ENCODE measurements at regions not wholly inside any gene's neighbourhood (a gene's known extent, or its start where the extent isn't known, plus 50 kb on each side); places are given as distances from the start of the nearest gene placed in this dataset.

GRCh38 chr6:30405934-30406333 lies 61.0 kb downstream of the RPP21 start:
- H2AFZ ChIP-seq (ENCODE audit: low read length) = no peak overlapping the region

More at GRCh38 chr6:30405934-30406333, 61.0 kb downstream of the RPP21 start:
- DNase-seq (ENCODE audit: low read depth in 1 of 2, low spot score in 2 of 2) (no peak), FAIRE-seq (no peak)
- H4K5ac ChIP-seq (ENCODE audit: insufficient read length, low read depth, low read length) = no peak overlapping the region
- no peaks in the 10 kb centered on the region for H3K79me2 ChIP-seq (ENCODE audit: control insufficient read depth in 1 of 2, insufficient read depth in 2 of 2, low read length in 2 of 2)
- no peak overlapping the region for H2BK120ac ChIP-seq (replicated peaks; ENCODE audit: low read depth, low read length)
- no peak overlapping the region for H4K91ac ChIP-seq (replicated peaks; ENCODE audit: insufficient read length, low read length)
- H4K20me1 ChIP-seq (replicated peaks in 1 of 2; ENCODE audit: control insufficient read depth in 1 of 2, insufficient read depth in 2 of 2, low read length in 2 of 2) = no peaks in the 10 kb centered on the region
- no peak overlapping the region for H2BK5ac ChIP-seq (ENCODE audit: low read depth, low read length)
- H2BK20ac ChIP-seq (ENCODE audit: low read length) = no peak overlapping the region
- no peak overlapping the region for H3K4me3 ChIP-seq (ENCODE audit: extremely low read depth in 1 of 4, insufficient read depth in 2 of 4, low read depth in 3 of 4, low read length in 4 of 4)
- WGBS, 2 experiments (ENCODE audit: extremely low coverage in 1 of 2, insufficient coverage in 1 of 2, insufficient read length in 1 of 2, insufficient replicate concordance in 2 of 2, low coverage in 1 of 2, low lambda C conversion rate in 2 of 2, missing lambda C conversion rate in 1 of 2) = 90% methylated on average over 2 of the region's 2 CpGs; no CpG with 5 or more reads in 1 of the 2 experiments
- H3K27ac ChIP-seq (ENCODE audit: low read depth, low read length) = no peak overlapping the region
- no peak overlapping the region for H3K9ac ChIP-seq (replicated peaks in 1 of 4; ENCODE audit: extremely low read depth in 1 of 4, low read depth in 3 of 4, low read length in 3 of 4)
- no peak overlapping the region for H2BK15ac ChIP-seq (ENCODE audit: low read length)
- H3K18ac ChIP-seq (ENCODE audit: extremely low read depth, low read length) = no peak overlapping the region
- no peaks in the 10 kb centered on the region for H3K9me3 ChIP-seq (ENCODE audit: insufficient read depth in 2 of 2, low read depth in 1 of 2, low read length in 1 of 2)
- H3K4me1 ChIP-seq (replicated peaks in 1 of 4; ENCODE audit: control insufficient read depth in 3 of 4, insufficient read depth in 4 of 4, low read length in 3 of 4) = no peaks in the 10 kb centered on the region
- H3K4me2 ChIP-seq (ENCODE audit: insufficient read depth in 1 of 2, low read depth in 2 of 2, low read length in 2 of 2) = no peak overlapping the region
- CTCF ChIA-PET (ENCODE audit: partially characterized antibody) = interaction anchor here (0.7 to 2.6 kb wide), 6 partner anchors 8 to 50 kb away, joined by 3 to 15 read pairs (median 4); no protein-coding TSS in a partner anchor
- H2BK12ac ChIP-seq (ENCODE audit: low read depth, low read length) = no peak overlapping the region
- H3K4ac ChIP-seq (replicated peaks; ENCODE audit: insufficient read length, low read depth, low read length) = no peak overlapping the region
- no peaks in the 10 kb centered on the region for H3K23me2 ChIP-seq (ENCODE audit: low read depth, low read length)
- TF ChIP-seq CREB1 (IDR thresholded peaks at IDR 0.05) (no peak), TAF1 (IDR thresholded peaks at IDR 0.05; ENCODE audit: low read depth, low read length) (no peak), CHD2 (IDR thresholded peaks at IDR 0.05; ENCODE audit: low read length) (no peak), EZH2 (IDR thresholded peaks at IDR 0.05; ENCODE audit: low read depth, low read length, severe bottlenecking) (no peak), HDAC2 (IDR thresholded peaks at IDR 0.05; ENCODE audit: borderline replicate concordance in 1 of 2, low read depth in 2 of 2, low read length in 2 of 2) (no peak), MAX (IDR thresholded peaks at IDR 0.05) (no peak)
- no peak overlapping the region for H4K8ac ChIP-seq (ENCODE audit: extremely low read depth, insufficient read depth, low read length)
- no peaks in the 10 kb centered on the region for H3K79me1 ChIP-seq (ENCODE audit: low read depth, low read length)
- no peaks in the 10 kb centered on the region for H3K36me3 ChIP-seq (ENCODE audit: control insufficient read depth in 2 of 4, insufficient read depth in 4 of 4, low read length in 3 of 4)
- no peak overlapping the region for H3K23ac ChIP-seq (ENCODE audit: insufficient read length)
- H3K27me3 ChIP-seq (replicated peaks in 1 of 4; ENCODE audit: control insufficient read depth in 3 of 4, extremely low read depth in 1 of 4, insufficient read depth in 3 of 4, low read length in 3 of 4) = peaks cover 0 to 2% (median 0%) of the 10 kb centered on the region in 4 experiments; a peak in 2 of 7 replicates
- H3K56ac ChIP-seq (replicated peaks; ENCODE audit: insufficient read length, low read depth, low read length) = no peak overlapping the region
- POLR2A ChIA-PET (ENCODE audit: partially characterized antibody) = no interaction called here
- no peak overlapping the region for H2AK5ac ChIP-seq (ENCODE audit: low read depth, low read length)
- no peak overlapping the region for H3K14ac ChIP-seq (ENCODE audit: insufficient read length)

Data from H1 (cell line).